Sigmoid colon (tissue), 3 donors: ENCODE measurements at regions not wholly inside any gene's neighbourhood (a gene's known extent, or its start where the extent isn't known, plus 50 kb on each side); places are given as distances from the start of the nearest gene placed in this dataset.

ENCODE experiments used
- POLR2A ChIP-seq, 2 donors: fragments of 450-650 bp; IDR thresholded peaks; one replicate each; pipeline ENCODE4 v1.6.1; 2016; ENCODE audit warnings: antibody characterized with exemption in 2 of 2, mild to moderate bottlenecking in 2 of 2, moderate library complexity in 2 of 2
- TF ChIP-seq, protein P1 (sequence below), 4 experiments: fragments of 450-650 bp in 3 of 4; fragments of 200-600 bp in 1 of 4; IDR thresholded peaks; one replicate each; pipeline ENCODE4 v1.5.1; 2016 to 2019; ENCODE audit warnings: antibody characterized with exemption in 4 of 4, mild to moderate bottlenecking in 3 of 4, moderate library complexity in 2 of 4

DNA sequence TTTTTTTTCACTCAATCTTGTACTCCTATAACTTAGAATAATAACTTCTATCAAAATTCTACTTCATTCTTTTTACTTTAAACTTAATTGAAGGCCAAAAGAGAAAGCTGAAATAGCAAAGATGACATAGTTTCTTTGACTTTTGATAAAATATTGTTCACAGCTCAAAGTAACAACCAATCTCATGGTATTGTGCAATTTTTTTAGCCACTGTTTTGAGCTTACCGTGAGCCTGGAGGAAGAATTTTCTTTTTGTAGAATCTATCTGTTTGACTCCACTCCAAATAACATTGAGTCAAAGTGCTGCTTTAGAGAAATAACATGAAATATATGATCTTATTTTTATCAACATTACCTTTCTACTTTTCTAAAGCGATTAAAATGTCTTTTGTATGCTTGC is 903.9 kb upstream of the FOXG1 start:
- TF ChIP-seq, protein P1, sequence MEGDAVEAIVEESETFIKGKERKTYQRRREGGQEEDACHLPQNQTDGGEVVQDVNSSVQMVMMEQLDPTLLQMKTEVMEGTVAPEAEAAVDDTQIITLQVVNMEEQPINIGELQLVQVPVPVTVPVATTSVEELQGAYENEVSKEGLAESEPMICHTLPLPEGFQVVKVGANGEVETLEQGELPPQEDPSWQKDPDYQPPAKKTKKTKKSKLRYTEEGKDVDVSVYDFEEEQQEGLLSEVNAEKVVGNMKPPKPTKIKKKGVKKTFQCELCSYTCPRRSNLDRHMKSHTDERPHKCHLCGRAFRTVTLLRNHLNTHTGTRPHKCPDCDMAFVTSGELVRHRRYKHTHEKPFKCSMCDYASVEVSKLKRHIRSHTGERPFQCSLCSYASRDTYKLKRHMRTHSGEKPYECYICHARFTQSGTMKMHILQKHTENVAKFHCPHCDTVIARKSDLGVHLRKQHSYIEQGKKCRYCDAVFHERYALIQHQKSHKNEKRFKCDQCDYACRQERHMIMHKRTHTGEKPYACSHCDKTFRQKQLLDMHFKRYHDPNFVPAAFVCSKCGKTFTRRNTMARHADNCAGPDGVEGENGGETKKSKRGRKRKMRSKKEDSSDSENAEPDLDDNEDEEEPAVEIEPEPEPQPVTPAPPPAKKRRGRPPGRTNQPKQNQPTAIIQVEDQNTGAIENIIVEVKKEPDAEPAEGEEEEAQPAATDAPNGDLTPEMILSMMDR (IDR thresholded peaks at IDR 0.05) = no peak
- no peak for TF ChIP-seq POLR2A (IDR thresholded peaks at IDR 0.05)
